Muscle layer of duodenum (tissue), 2 donors: ENCODE measurements at regions not wholly inside any gene's neighbourhood (a gene's known extent, or its start where the extent isn't known, plus 50 kb on each side); places are given as distances from the start of the nearest gene placed in this dataset.

Experiments used
- H3K27ac ChIP-seq: one replicate; pipeline ENCODE4 v1.7.0; 2013; ENCODE audit warnings: mild to moderate bottlenecking, low read length
- H3K27me3 ChIP-seq: one replicate; pipeline ENCODE4 v1.7.0; 2013; ENCODE audit warnings: low read depth, mild to moderate bottlenecking, control low read depth, low read length
- H3K36me3 ChIP-seq, 2 donors: one replicate each; pipeline ENCODE4 v1.7.0; 2013; ENCODE audit warnings: low read length in 2 of 2, control low read depth in 1 of 2, mild to moderate bottlenecking in 1 of 2; ENCODE audit not compliant: insufficient read depth in 2 of 2, control insufficient read depth in 1 of 2
- H3K4me1 ChIP-seq, 2 donors: one replicate each; pipeline ENCODE4 v1.7.0; 2013; ENCODE audit warnings: low read length in 2 of 2, mild to moderate bottlenecking in 2 of 2, control low read depth in 1 of 2, moderate library complexity in 1 of 2; ENCODE audit not compliant: insufficient read depth in 2 of 2, control insufficient read depth in 1 of 2
- H3K4me3 ChIP-seq, 2 donors: one replicate each; pipeline ENCODE4 v1.7.0; 2013; ENCODE audit warnings: low read length in 2 of 2, low read depth in 1 of 2, mild to moderate bottlenecking in 1 of 2
- H3K9me3 ChIP-seq, 2 donors: one replicate each; pipeline ENCODE4 v1.7.0; 2013; ENCODE audit warnings: low read length in 2 of 2, control low read depth in 1 of 2, mild to moderate bottlenecking in 1 of 2; ENCODE audit not compliant: control insufficient read depth in 1 of 2
- donor health status: healthy.

GRCh38 chr2:122132147-122132691, 376.8 kb downstream of the TSN start:
- Histone ChIP-seq H3K36me3 (no peaks in the 10 kb centered on the region), H3K4me3 (no peak overlapping the region), H3K27me3 (no peaks in the 10 kb centered on the region)

GRCh38 chr2:122135021-122135937, 379.8 kb downstream of the TSN start:
- H3K36me3 ChIP-seq: no peaks in the 10 kb centered on the region
- no peak overlapping the region for H3K27ac ChIP-seq
- H3K9me3 ChIP-seq: peaks cover 6 to 9% of the 10 kb centered on the region in 2 donors
- no peaks in the 10 kb centered on the region for H3K4me1 ChIP-seq
- no peaks in the 10 kb centered on the region for H3K27me3 ChIP-seq
- H3K4me3 ChIP-seq: no peak overlapping the region

More at GRCh38 chr2:122132147-122132691, 376.8 kb downstream of the TSN start:
- H3K4me1 ChIP-seq: no peaks in the 10 kb centered on the region
- no peak overlapping the region for H3K27ac ChIP-seq
- peaks cover 6 to 16% of the 10 kb centered on the region in 2 donors for H3K9me3 ChIP-seq

- H3K36me3 ChIP-seq: no peaks in the 10 kb centered on the region
- H3K27me3 ChIP-seq: no peaks in the 10 kb centered on the region
- no peak overlapping the region for H3K4me3 ChIP-seq
- H3K27ac ChIP-seq: no peak overlapping the region
- H3K4me1 ChIP-seq: no peaks in the 10 kb centered on the region
- H3K9me3 ChIP-seq: peaks cover 0 to 1% of the 10 kb centered on the region in 2 donors
Measured at GRCh38 chr2:122136056-122136455, 380.6 kb downstream of the TSN start.

DNA sequence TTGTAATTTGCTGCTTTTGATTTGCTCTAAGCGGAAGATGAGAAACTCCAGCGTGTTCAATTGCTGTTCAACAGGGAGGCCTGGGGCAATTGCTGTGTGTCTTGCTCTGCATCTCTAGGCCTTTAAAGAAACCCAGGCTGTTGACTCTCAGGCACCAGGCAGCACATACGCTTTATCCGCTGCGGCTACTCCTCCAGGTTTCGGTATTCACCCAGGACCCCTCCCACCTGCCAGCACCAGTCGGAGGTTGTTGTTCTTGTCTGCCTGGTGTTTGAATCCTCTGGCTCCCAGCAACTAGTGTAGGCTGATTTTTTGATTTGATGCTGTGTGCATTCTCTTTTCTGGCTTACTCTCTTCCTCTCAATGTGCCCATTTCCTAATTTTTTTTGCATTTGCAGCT, 383.1 kb downstream of the TSN start:
- H3K36me3 ChIP-seq: no peaks in the 10 kb centered on the region
- no peaks in the 10 kb centered on the region for H3K27me3 ChIP-seq
- H3K27ac ChIP-seq: no peak overlapping the region
- H3K4me1 ChIP-seq: no peaks in the 10 kb centered on the region
- peaks cover 0 to 3% of the 10 kb centered on the region in 2 donors for H3K9me3 ChIP-seq
- no peak overlapping the region for H3K4me3 ChIP-seq

- Histone ChIP-seq H3K27ac (no peak overlapping the region), H3K36me3 (no peaks in the 10 kb centered on the region), H3K4me1 (no peaks in the 10 kb centered on the region), H3K27me3 (no peaks in the 10 kb centered on the region), H3K4me3 (no peak overlapping the region), H3K9me3 (peaks cover 0 to 3% of the 10 kb centered on the region in 2 donors)
Measured at GRCh38 chr2:122139739-122140420, 384.4 kb downstream of the TSN start.

DNA sequence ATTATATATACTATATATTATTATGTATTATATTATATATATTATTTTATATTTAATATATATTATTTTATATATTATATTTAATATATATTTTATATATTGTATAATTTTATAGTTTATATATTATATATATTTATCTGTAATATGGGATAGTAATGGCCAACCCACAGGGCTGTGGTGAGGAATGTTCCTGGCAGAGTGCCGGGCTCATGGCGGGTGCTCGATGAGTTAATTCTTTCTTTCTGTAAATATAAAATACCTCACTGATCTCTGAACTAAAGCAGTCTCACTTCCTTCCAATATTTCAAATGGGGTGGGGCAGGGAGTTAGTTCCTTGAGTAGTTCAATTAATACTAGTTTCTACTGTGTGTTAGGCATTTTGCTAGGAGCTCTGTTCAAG, 389.4 kb downstream of the TSN start:
- H3K27ac ChIP-seq: no peak overlapping the region
- no peaks in the 10 kb centered on the region for H3K4me1 ChIP-seq
- no peak overlapping the region for H3K4me3 ChIP-seq
- H3K27me3 ChIP-seq: no peaks in the 10 kb centered on the region
- peaks cover 0 to 3% of the 10 kb centered on the region in 2 donors for H3K9me3 ChIP-seq
- no peaks in the 10 kb centered on the region for H3K36me3 ChIP-seq

DNA sequence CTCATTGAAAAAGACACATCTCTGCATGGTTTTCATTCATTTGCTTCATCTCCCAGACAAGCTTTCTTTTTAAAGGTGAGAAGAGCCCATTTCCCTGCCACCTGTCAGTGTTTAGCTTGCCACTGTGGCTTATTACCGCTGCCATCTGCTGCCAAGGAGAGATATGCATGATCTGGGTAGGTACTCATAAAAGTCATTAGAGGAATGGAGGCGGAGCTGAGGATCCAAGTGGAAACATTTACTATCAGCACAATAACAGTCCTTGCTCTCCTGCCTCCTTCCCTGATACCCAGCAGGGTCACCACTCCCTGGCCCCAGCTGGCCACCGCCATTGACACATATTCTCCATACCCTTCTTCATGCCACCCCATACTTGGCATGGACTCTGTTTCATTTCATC, 390.4 kb downstream of the TSN start:
- no peaks in the 10 kb centered on the region for H3K4me1 ChIP-seq
- H3K4me3 ChIP-seq: no peak overlapping the region
- H3K9me3 ChIP-seq: peaks cover 0 to 3% of the 10 kb centered on the region in 2 donors
- H3K27me3 ChIP-seq: no peaks in the 10 kb centered on the region
- no peaks in the 10 kb centered on the region for H3K36me3 ChIP-seq
- H3K27ac ChIP-seq: no peak overlapping the region

DNA sequence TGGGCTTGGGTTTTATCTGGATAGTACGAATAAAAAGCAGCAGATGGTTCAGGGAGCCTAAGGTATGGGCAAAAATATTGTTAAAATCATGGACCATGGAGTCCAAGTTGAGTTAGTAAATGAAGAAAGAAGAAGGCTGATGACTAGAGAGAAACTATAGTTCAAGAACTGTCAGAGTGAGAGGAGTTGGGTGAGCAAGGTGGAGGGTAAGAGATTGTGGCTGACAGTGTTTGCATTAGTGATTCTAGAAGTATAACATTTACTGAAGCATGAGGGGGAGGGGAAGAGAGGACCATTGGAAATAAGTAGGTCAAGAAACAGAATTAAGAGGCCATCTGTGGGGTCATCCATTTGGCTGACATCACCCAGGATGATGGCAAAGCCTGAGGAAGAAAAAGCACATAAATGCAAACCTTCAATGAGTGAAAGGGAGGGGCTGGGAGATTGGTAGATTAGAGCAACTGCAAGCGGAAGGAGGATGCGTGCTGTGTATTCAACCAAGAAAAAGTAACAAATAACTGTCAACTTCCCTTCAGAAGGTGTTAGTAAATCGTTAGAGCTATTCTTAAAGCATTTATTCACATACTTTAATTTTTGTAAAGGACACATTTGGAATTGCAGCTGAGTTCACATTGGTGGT, 392.8 kb downstream of the TSN start:
- no peaks in the 10 kb centered on the region for H3K36me3 ChIP-seq
- no peak overlapping the region for H3K4me3 ChIP-seq
- no peak overlapping the region for H3K27ac ChIP-seq
- no peaks in the 10 kb centered on the region for H3K27me3 ChIP-seq
- H3K9me3 ChIP-seq: no peaks in the 10 kb centered on the region
- H3K4me1 ChIP-seq: no peaks in the 10 kb centered on the region

DNA sequence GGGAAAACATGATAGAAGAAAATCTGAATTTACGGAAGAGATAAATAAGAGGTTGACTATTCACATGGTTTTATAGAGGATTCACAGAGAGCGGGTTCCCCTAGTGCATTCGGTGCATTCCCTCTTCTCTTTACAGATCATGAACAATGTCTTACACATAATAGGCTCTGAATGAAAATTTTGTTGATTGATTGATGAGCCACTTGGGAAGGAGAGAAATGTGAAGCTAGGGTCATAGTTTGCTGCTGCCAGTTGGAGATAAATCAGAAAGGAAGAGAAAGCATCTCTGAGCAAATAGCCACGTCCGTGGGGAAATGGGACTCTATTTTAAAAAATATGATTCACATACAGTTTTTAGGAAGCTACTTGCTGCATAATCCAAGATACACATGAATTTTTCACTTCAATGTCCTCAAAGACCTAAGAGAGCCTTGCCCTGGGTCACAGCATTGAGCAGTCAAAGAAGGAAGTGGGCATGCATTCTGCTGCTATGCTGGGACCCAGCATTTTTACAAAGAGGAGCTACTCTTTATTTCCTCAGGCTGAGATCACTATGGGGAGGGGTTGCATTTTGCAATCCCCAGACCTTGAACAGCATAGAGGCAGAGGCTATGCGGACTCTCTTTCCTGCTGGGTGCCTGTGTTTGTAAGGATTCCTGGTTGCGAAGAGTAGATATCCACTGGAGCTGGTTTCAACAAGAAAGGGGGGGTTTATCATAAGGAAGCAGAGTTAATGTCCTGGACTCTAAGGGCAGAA, 395.3 kb downstream of the TSN start:
- Histone ChIP-seq H3K36me3 (no peaks in the 10 kb centered on the region), H3K4me3 (no peak overlapping the region), H3K27ac (no peak overlapping the region), H3K27me3 (no peaks in the 10 kb centered on the region), H3K9me3 (no peaks in the 10 kb centered on the region), H3K4me1 (no peaks in the 10 kb centered on the region)

DNA sequence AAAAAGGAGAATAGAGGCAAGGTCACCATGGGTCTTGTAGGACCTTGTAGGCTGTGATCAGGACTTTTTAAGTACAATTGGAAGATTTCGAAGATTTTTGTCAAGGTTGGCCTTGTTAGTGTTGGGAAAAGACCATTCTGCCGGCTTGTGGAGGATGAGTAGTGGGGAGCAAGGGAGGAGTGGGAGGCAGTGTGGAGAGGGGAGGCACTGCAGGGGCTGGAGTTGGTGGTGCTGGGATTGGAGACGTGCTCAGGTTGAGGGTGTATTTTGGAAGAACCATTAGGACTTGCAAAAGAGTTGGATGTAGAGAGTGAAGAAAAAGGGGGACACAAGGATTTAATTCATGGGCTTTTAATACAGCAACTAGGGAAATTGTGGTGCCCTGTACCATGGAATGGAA, 397.1 kb downstream of the TSN start:
- H3K9me3 ChIP-seq: no peaks in the 10 kb centered on the region

More for the DNA sequence above, 397.1 kb downstream of the TSN start:
- Histone ChIP-seq H3K27ac (no peak overlapping the region), H3K36me3 (no peaks in the 10 kb centered on the region), H3K27me3 (no peaks in the 10 kb centered on the region), H3K4me1 (no peaks in the 10 kb centered on the region), H3K4me3 (no peak overlapping the region)
